ENCODE measurements at regions not wholly inside any gene's neighbourhood (a gene's known extent, or its start where the extent isn't known, plus 50 kb on each side); places are given as distances from the start of the nearest gene placed in this dataset.

DNA sequence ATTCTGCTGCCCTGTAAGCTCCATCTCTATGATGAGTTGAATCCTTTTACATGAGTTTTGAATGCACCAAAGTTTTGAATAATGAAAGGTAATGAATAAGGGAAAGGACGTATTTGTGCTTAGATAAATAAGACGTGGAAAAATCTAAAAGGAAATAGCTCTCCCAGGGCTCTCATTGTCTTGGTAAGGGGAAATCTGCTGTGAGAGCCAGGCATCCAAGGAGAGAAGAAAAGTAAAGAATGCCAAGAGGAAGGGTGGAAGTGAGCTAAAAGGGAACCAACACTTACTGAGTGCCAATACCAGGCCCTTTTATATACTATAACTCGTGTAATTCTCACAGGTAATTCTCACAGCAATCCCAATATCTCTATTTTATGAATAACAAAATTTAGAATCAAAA lies 62.6 kb upstream of the KLHL13 start:
- no peak for TF ChIP-seq POLR2A (IDR thresholded peaks at IDR 0.05)
- TF ChIP-seq, protein P1, sequence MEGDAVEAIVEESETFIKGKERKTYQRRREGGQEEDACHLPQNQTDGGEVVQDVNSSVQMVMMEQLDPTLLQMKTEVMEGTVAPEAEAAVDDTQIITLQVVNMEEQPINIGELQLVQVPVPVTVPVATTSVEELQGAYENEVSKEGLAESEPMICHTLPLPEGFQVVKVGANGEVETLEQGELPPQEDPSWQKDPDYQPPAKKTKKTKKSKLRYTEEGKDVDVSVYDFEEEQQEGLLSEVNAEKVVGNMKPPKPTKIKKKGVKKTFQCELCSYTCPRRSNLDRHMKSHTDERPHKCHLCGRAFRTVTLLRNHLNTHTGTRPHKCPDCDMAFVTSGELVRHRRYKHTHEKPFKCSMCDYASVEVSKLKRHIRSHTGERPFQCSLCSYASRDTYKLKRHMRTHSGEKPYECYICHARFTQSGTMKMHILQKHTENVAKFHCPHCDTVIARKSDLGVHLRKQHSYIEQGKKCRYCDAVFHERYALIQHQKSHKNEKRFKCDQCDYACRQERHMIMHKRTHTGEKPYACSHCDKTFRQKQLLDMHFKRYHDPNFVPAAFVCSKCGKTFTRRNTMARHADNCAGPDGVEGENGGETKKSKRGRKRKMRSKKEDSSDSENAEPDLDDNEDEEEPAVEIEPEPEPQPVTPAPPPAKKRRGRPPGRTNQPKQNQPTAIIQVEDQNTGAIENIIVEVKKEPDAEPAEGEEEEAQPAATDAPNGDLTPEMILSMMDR (IDR thresholded peaks at IDR 0.05), result no peak
- TF ChIP-seq EP300 (IDR thresholded peaks at IDR 0.05), result no peak
- no peak for TF ChIP-seq POLR2AphosphoS5 (IDR thresholded peaks at IDR 0.05)
- H3K9me3 ChIP-seq, result peaks cover 0 to 4% (median 0%) of the 10 kb centered on the region in 4 donors
- H3K4me3 ChIP-seq, result no peak overlapping the region
- DNase-seq, result no peak
- 30 to 66% (median 49%) methylated on average over 3 of the region's 3 CpGs for WGBS, 5 donors
- no peaks in the 10 kb centered on the region for H3K4me1 ChIP-seq
- intact Hi-C loops (cut with DNase I; ENCODE audit: low total_unique reads), result no loop called here
- no peak overlapping the region for H3K27ac ChIP-seq
- H3K27me3 ChIP-seq, result no peaks in the 10 kb centered on the region
- no peaks in the 10 kb centered on the region for H3K36me3 ChIP-seq

DNA sequence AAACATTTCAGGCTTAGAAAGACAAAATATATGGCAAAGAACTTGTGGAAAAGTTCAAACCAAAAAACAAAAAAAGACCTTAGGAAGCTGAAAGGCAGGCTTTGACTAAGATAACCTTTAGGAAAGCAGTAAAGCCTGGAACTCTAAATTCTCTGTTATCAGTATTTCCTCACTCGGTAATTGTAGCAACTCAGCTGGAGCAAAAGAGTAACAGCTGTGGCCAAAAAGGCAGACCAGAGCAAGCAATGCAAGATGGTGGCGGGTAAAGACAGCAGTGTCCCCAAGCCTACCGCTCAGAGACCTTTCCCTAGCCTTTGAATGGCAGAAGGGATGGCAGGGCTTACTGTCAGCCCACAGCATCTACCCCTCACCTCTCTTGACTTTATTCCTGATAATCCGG lies 63.1 kb upstream of the KLHL13 start:
- H3K9me3 ChIP-seq, result peaks cover 0 to 4% (median 0%) of the 10 kb centered on the region in 4 donors

DNA sequence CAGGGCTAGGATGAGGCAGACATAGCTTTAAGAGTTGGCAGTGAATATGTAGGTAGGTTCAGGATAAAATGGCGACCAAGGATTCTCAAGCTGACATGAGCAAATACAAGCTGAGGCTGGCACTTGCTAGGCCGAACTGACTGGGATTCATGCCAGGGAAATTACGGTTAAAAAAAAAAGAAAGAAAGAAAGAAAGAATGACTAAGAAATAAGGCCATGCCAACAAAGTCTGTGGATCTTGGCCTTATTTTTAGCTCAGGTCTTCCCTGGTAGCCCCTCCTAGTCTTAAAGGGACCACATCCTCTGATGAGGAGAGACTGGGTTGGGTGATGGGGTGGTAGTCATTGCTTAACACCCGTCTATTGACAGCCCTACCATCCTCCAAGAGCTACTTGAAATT lies 64.4 kb upstream of the KLHL13 start:
- Histone ChIP-seq H3K4me3 (no peak overlapping the region), H3K27me3 (no peaks in the 10 kb centered on the region), H3K27ac (no peak overlapping the region), H3K9me3 (peaks cover 0 to 4% (median 0%) of the 10 kb centered on the region in 4 donors), H3K4me1 (no peaks in the 10 kb centered on the region), H3K36me3 (no peaks in the 10 kb centered on the region)
- TF ChIP-seq POLR2AphosphoS5 (IDR thresholded peaks at IDR 0.05), result no peak
- TF ChIP-seq, protein P1 (IDR thresholded peaks at IDR 0.05), result no peak
- no peak for TF ChIP-seq EP300 (IDR thresholded peaks at IDR 0.05)
- no peak for TF ChIP-seq POLR2A (IDR thresholded peaks at IDR 0.05)
- DNase-seq, result peak in 1 of 2 donors; percentile 18
- intact Hi-C loops (cut with DNase I; ENCODE audit: low total_unique reads), result no loop called here
- WGBS, 5 donors, result 41 to 53% (median 51%) methylated on average over 4 of the region's 4 CpGs

More for the DNA sequence above, 63.1 kb upstream of the KLHL13 start:
- no peak overlapping the region for H3K4me3 ChIP-seq
- DNase-seq, result no peak
- TF ChIP-seq POLR2A (IDR thresholded peaks at IDR 0.05) (no peak), POLR2AphosphoS5 (IDR thresholded peaks at IDR 0.05) (no peak), EP300 (IDR thresholded peaks at IDR 0.05) (no peak)
- TF ChIP-seq, protein P1 (IDR thresholded peaks at IDR 0.05), result no peak
- intact Hi-C loops (cut with DNase I; ENCODE audit: low total_unique reads), result no loop called here
- no peaks in the 10 kb centered on the region for H3K27me3 ChIP-seq
- 61 to 80% (median 69%) methylated on average over 3 to 4 of the region's 4 CpGs for WGBS, 5 donors
- H3K27ac ChIP-seq, result no peak overlapping the region
- no peaks in the 10 kb centered on the region for H3K4me1 ChIP-seq
- no peaks in the 10 kb centered on the region for H3K36me3 ChIP-seq

DNA sequence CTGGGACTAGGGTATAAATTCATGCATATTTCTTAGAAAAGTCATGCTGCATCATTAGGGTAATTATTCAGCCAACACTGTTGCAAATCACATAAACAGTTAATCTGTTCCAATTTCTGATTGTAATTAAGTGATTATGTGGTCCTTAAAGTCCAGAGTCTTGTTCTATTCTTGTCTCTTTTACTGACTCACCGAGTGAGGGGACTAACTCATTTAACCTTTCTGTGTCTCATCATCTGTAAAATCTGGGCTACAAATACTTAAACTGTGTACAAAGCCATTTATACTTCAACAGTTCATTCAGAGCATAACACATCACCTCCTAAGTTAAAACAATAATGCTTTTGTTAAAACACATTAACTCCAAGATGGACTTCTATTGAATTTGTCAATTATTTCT lies 65.4 kb upstream of the KLHL13 start:
- no peak for DNase-seq
- Histone ChIP-seq H3K4me3 (no peak overlapping the region), H3K27me3 (no peaks in the 10 kb centered on the region), H3K4me1 (no peaks in the 10 kb centered on the region), H3K9me3 (peaks cover 0 to 4% (median 0%) of the 10 kb centered on the region in 4 donors), H3K27ac (no peak overlapping the region), H3K36me3 (no peaks in the 10 kb centered on the region)
- TF ChIP-seq POLR2AphosphoS5 (IDR thresholded peaks at IDR 0.05), result no peak
- 25 to 40% (median 32%) methylated on average over 1 of the region's 1 CpG for WGBS, 5 donors
- intact Hi-C loops (cut with DNase I; ENCODE audit: low total_unique reads), result no loop called here

DNA sequence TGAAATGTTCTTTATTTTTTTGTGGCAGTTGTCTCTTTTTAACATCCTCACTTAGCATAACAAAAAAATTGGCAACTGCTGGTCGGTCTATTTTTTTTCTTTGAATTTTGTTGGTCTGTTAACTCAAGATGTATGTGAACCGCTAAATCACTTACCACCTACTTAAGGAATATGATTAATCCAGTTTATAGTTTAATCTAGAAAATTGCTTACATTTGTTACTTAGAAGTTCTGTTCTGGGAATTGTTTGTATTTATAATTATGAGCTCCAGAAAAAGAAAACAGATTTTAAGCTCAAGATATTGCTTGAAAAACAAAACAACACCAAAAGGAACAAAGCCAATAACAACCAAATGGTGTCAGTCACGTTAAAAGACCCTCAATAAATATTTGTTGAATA lies 66.1 kb upstream of the KLHL13 start:
- Histone ChIP-seq H3K4me3 (no peak overlapping the region), H3K4me1 (no peaks in the 10 kb centered on the region), H3K27me3 (no peaks in the 10 kb centered on the region), H3K27ac (no peak overlapping the region), H3K9me3 (peaks cover 0 to 4% (median 0%) of the 10 kb centered on the region in 4 donors), H3K36me3 (no peaks in the 10 kb centered on the region)
- intact Hi-C loops (cut with DNase I; ENCODE audit: low total_unique reads), result no loop called here
- DNase-seq, result no peak
- WGBS, 5 donors, result 44 to 56% (median 51%) methylated on average over 3 of the region's 3 CpGs
- no peak for TF ChIP-seq POLR2A (IDR thresholded peaks at IDR 0.05)
- TF ChIP-seq, protein P1 (IDR thresholded peaks at IDR 0.05), result no peak
- TF ChIP-seq POLR2AphosphoS5 (IDR thresholded peaks at IDR 0.05), result no peak
- TF ChIP-seq EP300 (IDR thresholded peaks at IDR 0.05), result no peak

Measured in stomach (tissue), 8 donors.